GM18526 (cell line): ENCODE measurements at regions not wholly inside any gene's neighbourhood (a gene's known extent, or its start where the extent isn't known, plus 50 kb on each side); places are given as distances from the start of the nearest gene placed in this dataset.

Experiments used
- POLR2A ChIP-seq: IDR thresholded peaks from 3 replicates; pipeline ENCODE4 v1.6.1; 2011; ENCODE audit not compliant: insufficient read length; ENCODE audit errors: extremely low read depth

DNA sequence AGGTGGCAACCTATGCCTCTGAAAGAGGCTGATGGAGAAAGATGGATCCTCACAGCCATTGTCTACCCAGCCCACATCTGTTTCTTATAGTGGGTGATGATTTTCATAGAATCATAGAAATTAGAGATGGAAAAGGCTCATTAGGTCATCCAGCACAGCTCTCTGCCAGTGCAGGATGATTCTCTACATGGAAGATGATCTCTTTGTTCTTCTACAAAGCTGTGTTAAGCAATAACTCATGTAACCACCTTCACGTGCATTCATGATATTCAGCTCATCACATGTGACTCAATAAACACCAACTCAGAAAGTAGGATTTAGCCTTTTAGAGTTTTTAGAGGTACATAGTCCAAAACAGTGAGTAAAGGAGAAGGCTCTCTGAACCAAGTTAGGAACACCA is 539.4 kb upstream of the ID2 start:
- no peak for TF ChIP-seq POLR2A

DNA sequence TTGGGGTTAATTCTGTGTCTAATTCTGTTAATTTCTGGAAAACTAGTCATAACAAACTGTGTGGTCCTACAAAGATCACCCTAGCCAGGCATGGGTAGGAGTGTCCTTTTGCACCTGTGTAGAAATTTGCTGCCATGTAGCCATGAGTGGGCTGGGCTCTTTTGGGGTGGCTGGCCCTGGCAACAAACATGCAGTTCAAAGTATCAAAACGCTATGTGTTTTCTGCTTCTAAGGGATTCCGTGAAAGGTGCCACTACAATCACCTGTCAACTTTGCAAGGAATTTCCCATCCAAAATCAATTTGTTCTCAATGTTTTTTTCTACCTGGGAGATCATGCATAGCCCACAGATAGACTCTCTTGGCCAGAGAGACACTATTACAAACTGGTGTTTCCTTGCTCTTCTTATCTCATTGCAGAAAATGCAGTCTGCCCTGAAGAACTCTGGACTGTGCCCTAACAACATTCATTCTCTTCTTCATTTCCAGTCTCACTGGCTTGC is 537.7 kb upstream of the ID2 start:
- TF ChIP-seq POLR2A, result no peak

DNA sequence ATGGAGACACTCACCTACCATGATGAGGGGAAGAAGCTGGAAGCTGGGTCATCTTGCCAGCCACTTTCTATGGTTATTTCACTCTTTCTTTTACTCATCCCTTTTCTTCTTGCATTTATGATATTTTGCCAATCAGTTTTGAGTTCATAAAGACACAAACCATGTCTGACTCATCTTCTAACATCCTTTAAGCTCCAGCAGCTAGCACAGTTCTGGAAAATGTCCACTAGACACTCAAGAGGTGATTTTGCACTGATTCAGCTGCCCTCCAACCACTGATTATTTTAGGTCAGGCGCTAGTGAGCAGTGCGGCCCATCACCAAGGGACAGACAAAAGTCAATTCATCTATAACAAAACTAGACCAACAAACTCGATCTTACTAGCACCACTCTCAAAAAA is 537.1 kb upstream of the ID2 start:
- no peak for TF ChIP-seq POLR2A

DNA sequence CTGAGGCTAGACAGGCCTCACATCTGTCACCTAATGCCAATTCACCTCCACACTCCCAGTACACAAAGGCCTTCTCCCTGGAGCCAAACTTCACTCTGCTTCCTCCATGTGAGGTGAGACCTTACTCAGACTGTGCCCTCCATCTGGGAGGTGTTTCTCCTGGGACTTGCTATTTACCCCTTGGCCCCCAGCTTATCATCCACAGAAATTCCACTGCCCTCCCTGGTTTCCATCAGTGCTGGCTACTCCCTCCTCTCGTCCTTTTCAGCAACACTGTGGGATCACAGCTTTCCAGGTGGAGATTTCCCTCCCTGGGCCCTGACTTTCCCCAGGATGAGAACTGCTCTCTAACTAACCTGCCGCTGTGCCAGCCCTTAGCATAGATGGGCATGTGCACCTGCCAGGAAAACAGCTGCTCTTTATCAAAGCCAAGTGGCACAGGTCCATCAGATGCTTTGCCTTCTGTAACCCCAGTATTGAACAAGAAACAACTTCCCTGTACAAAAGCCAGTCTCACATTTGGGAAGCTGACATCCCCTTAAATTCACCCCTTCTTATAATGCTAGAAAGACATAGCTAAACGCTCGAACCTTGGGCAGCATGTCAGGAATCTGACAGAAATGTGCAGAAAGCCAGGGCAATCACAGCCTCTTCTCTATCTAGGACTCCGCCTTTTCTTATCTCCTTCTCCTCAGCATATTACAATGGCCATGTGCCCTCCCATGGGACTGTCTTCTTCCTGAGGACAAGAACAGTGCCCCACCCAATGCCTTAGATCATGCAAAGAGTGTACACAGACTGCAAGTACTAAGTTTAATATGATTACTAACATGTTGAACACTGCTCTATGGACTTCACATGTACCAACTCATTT is 535.5 kb upstream of the ID2 start:
- no peak for TF ChIP-seq POLR2A

DNA sequence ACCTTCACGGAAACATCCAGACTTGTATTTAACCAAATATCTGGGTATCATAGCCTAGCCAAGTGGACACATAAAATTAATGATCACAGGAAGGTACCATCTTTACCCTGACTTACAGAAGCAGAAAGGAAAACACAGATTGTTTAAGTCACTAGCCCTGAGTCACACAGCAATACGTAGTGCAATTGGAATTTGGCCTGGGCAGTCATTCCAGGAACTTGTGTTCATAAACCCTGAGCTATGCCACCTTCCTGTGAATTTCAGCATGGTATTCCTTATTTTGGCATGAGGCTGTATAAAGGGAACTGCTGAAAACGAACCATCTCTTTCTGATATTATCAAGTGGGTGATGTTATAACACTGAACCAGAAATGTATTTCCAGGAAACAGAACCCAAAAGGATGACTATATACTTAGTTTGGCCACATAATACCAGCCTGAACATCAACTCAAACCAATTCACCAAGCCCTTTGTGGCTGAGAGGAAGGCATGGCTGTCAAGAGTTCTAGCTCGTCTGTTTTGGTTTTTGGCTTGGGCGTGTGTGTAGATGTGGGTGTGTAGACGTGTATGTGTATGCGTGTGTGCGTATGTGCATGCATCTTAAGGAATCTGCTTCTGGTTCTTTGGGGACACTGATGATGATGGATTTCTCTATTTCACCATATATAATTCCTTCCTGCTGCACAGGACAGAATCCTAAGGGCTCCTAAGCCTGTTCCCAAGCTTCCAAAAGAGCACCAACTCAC is 533.4 kb upstream of the ID2 start:
- no peak for TF ChIP-seq POLR2A

DNA sequence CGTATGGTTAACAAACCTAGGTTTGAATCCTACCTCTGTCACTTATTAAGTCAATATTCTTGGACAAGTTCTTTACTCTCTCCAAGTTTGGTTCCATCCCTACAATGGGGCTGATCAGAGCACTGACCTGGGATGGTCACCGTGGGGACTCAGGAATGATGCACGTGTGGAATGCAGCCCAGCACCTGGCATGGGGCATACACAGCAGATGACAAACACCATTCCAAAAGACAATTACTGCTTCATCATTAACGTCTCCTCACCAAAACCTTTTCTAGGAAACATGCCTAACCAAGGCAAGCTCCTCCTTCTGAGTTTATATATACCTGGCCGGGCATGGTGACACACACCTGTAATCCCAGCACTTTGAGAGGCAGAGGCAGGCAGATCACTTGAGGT is 532.9 kb upstream of the ID2 start:
- no peak for TF ChIP-seq POLR2A

DNA sequence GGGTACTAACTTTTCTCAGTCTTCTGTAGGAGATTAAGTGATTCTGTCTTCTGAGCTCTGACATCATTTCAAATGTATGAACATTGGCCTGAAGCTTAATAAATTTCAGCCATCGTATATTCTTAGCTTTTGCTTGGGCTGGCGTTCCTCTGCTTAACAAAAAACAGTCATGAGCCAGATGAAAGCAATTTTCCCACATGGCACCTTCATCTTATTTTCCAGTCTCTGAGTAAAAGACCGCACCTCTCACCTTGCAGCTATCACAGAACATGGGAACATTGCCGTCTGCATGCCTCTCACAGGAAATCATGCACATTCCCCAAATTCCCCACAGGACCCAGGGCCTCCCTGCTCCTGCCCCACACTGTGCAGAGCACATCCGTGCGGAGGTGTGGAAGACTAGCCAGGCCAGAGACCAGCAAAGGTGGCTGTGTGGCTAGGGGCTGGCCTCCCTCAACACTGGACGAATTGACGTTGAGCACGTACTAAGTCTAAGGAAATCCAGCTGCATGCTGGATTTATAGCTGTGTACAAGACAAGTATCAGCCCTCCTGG is 531.8 kb upstream of the ID2 start:
- TF ChIP-seq POLR2A, result no peak

DNA sequence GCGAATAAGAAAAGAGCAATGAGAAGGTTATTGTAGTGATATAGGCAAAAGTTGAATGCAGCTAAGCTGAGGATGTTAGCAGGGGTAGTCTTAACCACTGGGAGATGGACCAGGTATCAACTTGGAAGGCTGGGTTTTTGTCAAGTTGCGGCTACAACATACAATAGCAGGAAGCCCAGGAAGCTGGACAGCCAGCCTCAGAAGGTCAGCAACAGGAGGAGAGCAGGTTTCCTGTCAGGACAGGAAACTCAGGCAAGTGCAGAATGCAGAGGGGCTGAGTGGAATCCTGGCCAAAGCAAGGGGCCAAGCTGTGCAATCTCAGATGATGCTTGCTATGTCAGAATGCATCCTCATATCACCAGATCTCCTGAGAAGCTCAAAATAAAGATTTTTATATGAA is 530.0 kb upstream of the ID2 start:
- no peak for TF ChIP-seq POLR2A

DNA sequence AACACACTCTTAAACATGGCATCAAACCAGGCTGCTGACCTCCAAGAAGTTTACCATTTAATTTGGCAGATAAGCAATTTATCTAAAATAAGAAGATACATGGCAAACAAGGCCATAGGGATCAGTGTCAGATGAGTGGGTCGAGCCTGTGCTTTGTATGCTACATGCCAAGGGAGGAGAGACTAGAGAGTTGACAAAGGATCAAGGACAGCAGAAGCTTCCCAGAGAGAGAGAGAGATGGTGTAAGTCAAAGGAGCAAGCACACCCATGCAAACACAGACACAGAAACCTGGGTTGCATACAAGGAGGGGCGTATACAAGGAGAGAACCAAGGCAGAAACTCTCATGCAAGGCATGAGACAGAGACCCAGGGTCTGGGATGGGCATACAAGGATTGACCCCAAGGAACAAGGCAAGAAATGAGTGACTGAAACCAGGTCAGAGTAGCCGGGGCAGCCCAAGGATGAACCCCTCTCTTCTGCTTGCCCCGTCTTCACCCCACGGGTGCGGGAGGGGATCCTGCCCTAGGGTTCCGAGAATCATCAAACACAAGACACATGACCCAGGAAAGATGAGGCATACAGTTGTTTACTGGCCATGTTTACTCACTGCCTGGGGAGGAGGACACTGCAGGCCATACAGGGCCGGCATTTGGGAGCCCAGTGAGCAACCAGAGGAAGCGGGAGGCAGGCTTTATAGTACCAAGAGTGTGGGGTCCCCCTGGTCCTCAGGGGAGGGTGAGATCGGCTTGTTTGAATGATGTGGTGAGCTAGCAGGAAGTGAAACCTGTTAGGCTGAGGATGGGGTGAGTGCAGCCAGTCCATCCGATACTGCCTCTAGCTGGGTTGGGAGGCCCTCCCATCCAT is 529.2 kb upstream of the ID2 start:
- TF ChIP-seq POLR2A, result no peak

DNA sequence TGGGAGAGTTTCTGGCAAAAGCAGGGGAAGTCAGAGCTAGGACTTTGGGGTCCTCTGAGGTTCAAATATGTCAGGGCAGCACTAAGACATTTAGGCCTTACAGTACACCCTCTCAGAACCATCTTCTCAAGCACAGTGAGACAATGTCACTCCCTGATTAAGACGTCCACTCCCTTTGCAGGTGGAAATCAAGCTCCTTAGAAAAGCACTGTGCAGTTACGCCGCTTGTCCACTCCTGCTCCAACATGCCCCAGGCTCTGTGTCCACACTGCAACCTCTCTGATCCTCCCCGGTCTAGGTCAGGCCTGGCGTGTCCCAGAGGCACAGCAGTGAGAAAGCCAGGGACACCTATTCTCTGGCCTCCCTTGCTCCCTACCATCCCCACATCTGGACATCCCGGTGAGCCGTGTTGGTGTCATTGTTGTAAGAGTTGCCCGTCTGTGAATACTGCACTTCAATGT is 528.6 kb upstream of the ID2 start:
- TF ChIP-seq POLR2A, result no peak

DNA sequence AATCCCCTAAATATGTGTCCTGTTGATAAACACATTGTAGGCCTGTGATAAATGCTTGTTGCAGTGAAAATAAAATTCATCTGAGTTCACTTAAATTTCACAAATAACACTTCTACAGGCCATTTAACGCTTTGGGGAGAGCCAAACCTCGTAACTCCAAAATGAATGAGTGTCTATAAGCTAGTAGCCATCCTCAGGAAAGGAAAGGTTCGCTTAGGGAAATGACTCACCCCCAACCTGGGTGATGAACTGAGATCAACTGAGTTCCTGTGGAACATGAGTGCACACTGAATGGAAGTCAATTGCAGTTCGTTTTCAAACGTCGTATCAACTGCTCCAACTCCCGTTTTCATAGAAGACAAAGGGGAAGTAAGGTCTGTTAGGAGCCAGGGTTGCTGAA is 527.6 kb upstream of the ID2 start:
- TF ChIP-seq POLR2A, result no peak

DNA sequence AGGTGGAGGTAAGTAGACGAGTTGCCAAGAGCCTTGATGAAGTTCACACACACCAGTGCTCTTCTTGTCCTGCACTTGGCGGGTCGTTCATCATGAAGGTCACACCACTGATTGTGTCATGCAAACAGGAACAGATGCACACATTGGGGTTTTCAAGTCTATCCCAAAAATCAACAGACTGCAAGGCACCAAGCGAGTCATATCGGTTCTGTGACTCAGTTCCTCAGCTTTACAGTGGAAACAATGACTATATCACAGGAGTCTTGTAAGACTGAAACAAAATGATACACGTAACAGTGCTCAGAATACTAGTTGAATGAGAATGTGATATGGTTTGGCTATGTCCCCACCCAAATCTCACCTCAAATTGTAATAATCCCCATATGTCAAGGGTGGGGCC is 526.9 kb upstream of the ID2 start:
- no peak for TF ChIP-seq POLR2A

DNA sequence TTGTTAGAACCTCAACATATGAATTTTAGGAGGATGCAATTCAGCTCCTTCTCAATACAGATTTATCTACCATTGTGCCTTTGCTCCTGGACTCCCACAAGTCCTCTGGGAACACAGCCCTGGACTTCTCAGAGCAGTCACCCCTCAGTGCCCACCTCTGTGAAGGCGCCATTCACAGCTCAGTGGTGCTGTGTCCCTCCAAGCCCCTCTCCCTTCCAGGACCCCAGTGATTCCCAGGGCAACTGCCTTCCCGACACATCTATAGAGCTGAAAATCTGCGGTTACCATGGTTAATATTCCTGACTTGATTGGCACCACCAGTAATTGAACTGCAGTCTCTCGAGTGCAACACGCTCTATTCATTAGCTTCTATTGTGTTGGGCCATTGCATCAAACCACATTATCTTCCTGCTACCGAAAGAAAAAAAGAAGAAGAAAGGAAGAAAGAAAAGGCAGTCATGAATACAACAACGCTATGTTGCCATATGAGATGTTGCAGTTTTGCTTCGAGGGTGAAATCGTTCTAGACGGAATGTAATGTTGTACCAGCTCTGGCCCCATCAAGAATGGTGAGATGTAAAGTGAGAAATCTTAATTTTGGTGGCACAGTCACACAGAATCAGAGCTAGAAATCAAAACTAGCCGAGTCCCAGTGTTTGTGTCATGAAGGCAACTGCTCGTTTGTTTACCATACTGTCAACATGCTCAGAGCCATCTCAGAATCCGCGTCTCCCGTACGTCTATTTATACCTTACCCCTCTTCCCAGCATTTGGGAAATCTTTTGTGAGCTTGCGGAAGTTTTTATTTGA is 524.0 kb upstream of the ID2 start:
- no peak for TF ChIP-seq POLR2A

DNA sequence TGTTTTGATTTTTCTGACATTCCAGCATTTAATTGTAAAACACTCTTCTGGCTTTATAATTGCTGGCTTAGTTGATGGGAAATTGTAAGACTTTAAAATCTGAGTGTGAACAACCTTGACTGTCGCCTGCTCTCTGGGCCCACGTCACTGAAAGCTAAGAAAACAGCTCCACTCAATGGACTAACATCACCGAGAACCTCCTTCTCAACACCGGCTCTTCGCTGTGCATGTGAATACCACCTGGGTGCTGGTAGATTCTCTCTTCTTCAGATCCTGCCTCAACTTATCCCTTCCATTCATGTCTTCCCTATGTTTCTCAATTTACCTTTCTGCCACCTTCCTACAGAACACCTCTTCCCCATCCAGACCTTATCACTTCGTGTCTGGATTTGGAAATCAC is 523.1 kb upstream of the ID2 start:
- TF ChIP-seq POLR2A, result no peak

DNA sequence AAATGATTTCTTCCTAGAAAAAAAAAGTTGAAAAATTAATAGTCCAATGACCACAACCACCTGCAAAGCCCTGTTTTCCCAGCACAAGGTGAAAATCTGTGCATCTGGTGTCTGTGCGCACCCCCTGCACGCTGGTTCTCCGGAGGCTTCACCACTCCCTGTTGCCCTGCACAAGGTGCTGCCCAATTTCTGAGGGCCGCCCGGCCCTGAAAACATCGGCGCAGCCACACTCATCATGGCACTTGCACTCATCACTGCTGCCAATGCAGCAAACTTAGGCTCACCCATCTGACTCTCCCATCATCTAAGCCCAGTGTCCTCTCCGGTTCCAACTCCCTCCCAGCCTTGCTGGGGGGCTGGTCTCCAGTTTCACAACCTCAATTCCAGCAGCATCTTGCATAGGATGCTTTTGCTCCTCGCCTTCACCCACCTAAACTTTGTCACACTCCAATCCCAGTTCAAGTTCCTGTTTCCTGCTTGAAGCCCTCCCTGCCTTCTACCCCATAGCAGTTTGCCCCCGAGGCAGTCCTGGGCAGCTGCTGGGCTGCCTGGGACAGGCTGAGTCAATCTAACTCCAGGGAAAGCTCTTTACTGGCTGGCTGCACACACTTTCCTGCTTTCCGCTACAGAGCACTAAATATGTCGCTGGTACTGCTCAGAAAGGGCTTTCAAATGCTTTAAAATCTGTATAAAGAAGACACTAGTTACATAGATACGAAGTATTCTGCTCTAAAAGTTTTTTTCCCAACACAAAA is 522.5 kb upstream of the ID2 start:
- no peak for TF ChIP-seq POLR2A
